Hepatic stellate cell (primary cell): ENCODE measurements at regions not wholly inside any gene's neighbourhood (a gene's known extent, or its start where the extent isn't known, plus 50 kb on each side); places are given as distances from the start of the nearest gene placed in this dataset.

Source experiments
- DNase-seq: peaks from one replicate; pipeline ENCODE4 v3.0.0; 2011; ENCODE audit warnings: low spot score

- no peak for DNase-seq
These were observed 492.1 kb downstream of the LMO4 start for GRCh38 chr1:87820668-87821334.

GRCh38 chr1:87821335-87821697 lies 492.6 kb downstream of the LMO4 start:
- no peak for DNase-seq

- DNase-seq: peak; percentile 37
These were observed 498.1 kb downstream of the LMO4 start for GRCh38 chr1:87826681-87827251.

- no peak for DNase-seq
These were observed 500.7 kb downstream of the LMO4 start for GRCh38 chr1:87829360-87829759.

- no peak for DNase-seq
These were observed 501.8 kb downstream of the LMO4 start for GRCh38 chr1:87830432-87830978.

- no peak for DNase-seq
These were observed 504.5 kb downstream of the LMO4 start for GRCh38 chr1:87833166-87833565.

GRCh38 chr1:87834151-87834550 lies 505.5 kb downstream of the LMO4 start:
- no peak for DNase-seq

- no peak for DNase-seq
These were observed 506.3 kb downstream of the LMO4 start for GRCh38 chr1:87834941-87835340.

- no peak for DNase-seq
These were observed 512.1 kb downstream of the LMO4 start for GRCh38 chr1:87840767-87841166.

- DNase-seq: no peak
These were observed 512.7 kb downstream of the LMO4 start for GRCh38 chr1:87841332-87841731.

- DNase-seq: no peak
These were observed 513.5 kb downstream of the LMO4 start for GRCh38 chr1:87842156-87842555.

GRCh38 chr1:87844251-87844650 lies 515.6 kb downstream of the LMO4 start:
- no peak for DNase-seq

- no peak for DNase-seq
These were observed 522.8 kb downstream of the LMO4 start for GRCh38 chr1:87851490-87851889.

- DNase-seq: no peak
These were observed 523.9 kb downstream of the LMO4 start for GRCh38 chr1:87852410-87853161.

GRCh38 chr1:87853576-87854351 lies 525.1 kb downstream of the LMO4 start:
- DNase-seq: no peak

- DNase-seq: no peak
These were observed 534.6 kb downstream of the LMO4 start for GRCh38 chr1:87863317-87863716.

- DNase-seq: no peak
These were observed 536.0 kb downstream of the LMO4 start for GRCh38 chr1:87864676-87865075.

GRCh38 chr1:87866416-87866815 lies 537.7 kb downstream of the LMO4 start:
- DNase-seq: no peak

GRCh38 chr1:87867626-87868025 lies 538.9 kb downstream of the LMO4 start:
- no peak for DNase-seq

- peak; percentile 12 for DNase-seq
These were observed 540.9 kb downstream of the LMO4 start for GRCh38 chr1:87869567-87869966.

GRCh38 chr1:87872189-87872588 lies 543.5 kb downstream of the LMO4 start:
- no peak for DNase-seq

GRCh38 chr1:87872692-87873091 lies 544.0 kb downstream of the LMO4 start:
- no peak for DNase-seq
